ENCODE measurements at regions not wholly inside any gene's neighbourhood (a gene's known extent, or its start where the extent isn't known, plus 50 kb on each side); places are given as distances from the start of the nearest gene placed in this dataset.

DNA sequence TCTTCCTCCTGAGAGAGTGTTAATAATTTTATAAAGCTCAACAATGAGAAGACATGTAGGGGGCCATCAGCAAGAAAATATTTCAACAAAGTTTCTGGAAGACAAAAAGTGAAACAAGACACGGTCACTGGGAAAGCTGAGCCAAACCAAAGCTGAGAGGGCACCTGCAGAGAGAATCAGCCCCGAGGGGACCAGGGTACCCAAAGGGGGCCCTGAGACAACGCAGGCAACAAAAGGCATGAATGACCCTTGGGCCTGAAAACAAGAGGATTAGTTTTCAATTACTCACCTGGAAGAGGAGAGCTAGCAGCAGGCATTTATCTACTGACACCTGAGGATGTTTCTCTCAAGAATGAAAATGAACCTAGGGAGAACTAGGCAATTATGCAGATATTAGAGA, 461.2 kb upstream of the MGMT start:
- Histone ChIP-seq H3K27me3 (no peaks in the 10 kb centered on the region), H3K4me3 (no peak overlapping the region), H3K4me1 (no peaks in the 10 kb centered on the region), H3K27ac (no peak overlapping the region), H3K9me3 (peaks cover 0 to 5% (median 1%) of the 10 kb centered on the region in 4 donors), H3K36me3 (no peaks in the 10 kb centered on the region)
- intact Hi-C loops (cut with DNase I): no loop called here
- TF ChIP-seq POLR2AphosphoS5 (IDR thresholded peaks at IDR 0.05) (no peak), EP300 (IDR thresholded peaks at IDR 0.05) (no peak), POLR2A (IDR thresholded peaks at IDR 0.05) (no peak)
- TF ChIP-seq, protein P1, sequence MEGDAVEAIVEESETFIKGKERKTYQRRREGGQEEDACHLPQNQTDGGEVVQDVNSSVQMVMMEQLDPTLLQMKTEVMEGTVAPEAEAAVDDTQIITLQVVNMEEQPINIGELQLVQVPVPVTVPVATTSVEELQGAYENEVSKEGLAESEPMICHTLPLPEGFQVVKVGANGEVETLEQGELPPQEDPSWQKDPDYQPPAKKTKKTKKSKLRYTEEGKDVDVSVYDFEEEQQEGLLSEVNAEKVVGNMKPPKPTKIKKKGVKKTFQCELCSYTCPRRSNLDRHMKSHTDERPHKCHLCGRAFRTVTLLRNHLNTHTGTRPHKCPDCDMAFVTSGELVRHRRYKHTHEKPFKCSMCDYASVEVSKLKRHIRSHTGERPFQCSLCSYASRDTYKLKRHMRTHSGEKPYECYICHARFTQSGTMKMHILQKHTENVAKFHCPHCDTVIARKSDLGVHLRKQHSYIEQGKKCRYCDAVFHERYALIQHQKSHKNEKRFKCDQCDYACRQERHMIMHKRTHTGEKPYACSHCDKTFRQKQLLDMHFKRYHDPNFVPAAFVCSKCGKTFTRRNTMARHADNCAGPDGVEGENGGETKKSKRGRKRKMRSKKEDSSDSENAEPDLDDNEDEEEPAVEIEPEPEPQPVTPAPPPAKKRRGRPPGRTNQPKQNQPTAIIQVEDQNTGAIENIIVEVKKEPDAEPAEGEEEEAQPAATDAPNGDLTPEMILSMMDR (IDR thresholded peaks at IDR 0.05): no peak
- no peak for DNase-seq
- WGBS, 2 donors: 70 to 74% methylated on average over 3 of the region's 3 CpGs

DNA sequence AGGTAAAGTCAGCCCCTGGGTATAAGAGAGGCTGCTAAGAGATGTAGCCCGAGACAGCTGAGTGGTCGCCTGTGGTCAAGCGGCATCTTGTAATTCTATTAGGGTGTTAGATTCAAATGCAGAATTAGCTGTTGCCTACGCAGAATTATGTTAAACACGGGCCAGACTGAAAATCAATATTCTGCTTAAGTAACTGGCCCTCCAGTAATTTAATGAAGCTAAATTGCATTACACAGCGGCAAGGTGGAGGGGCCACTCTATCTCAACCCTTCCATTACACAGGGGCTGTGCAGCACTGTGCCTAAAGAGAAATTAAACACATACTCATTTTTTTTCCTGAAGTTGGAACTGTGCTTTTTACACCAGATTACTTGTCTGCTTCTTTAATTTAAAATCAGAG, 448.5 kb upstream of the MGMT start:
- Histone ChIP-seq H3K27me3 (peaks cover 0 to 13% (median 0%) of the 10 kb centered on the region in 3 donors), H3K4me3 (no peak overlapping the region), H3K4me1 (no peaks in the 10 kb centered on the region), H3K27ac (no peak overlapping the region), H3K36me3 (no peaks in the 10 kb centered on the region), H3K9me3 (no peaks in the 10 kb centered on the region)
- 89 to 92% methylated on average over 6 of the region's 6 CpGs for WGBS, 2 donors
- TF ChIP-seq POLR2AphosphoS5 (IDR thresholded peaks at IDR 0.05) (no peak), EP300 (IDR thresholded peaks at IDR 0.05) (no peak), POLR2A (IDR thresholded peaks at IDR 0.05) (no peak)
- TF ChIP-seq, protein P1 (IDR thresholded peaks at IDR 0.05): no peak
- no peak for DNase-seq
- intact Hi-C loops (cut with DNase I): no loop called here

DNA sequence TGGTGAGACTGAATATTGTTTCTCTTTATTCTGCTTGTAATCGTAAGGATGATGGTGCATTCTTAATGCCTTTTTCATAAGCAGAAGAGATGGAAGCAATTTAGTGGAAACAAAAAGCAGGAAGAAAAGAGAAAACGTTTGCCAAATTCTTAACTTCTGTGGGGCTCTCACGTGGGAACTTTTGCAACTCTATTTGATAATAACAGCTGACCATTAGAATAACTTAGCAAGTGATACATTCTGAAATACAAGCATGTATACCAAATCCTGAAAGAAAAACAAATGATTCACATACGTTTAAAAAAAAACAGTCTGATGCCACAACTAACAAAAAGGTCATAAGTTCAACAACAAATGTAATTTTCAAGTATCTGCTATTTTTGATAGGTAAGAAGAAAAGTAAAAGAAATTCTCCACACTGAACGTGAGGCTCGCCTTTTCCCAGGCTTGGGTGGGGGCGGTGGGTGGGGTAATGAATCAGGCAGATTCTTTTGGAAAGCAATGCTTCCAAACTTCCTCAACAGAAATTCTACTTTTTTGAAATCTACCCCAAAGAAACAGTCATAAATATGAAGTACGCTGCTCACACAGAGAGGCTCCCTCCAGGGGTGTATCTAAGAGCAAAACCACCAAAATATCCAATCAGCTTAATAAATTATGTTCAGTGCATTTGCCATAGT, 446.2 kb upstream of the MGMT start:
- peaks cover 0 to 22% (median 0%) of the 10 kb centered on the region in 3 donors for H3K27me3 ChIP-seq
- TF ChIP-seq EP300 (IDR thresholded peaks at IDR 0.05) (no peak), POLR2AphosphoS5 (IDR thresholded peaks at IDR 0.05) (no peak), POLR2A (IDR thresholded peaks at IDR 0.05) (no peak)
- TF ChIP-seq, protein P1 (IDR thresholded peaks at IDR 0.05): no peak
- H3K36me3 ChIP-seq: no peaks in the 10 kb centered on the region
- no peaks in the 10 kb centered on the region for H3K9me3 ChIP-seq
- intact Hi-C loops (cut with DNase I): no loop called here
- no peak overlapping the region for H3K4me3 ChIP-seq
- peak overlapping the region in 3 of 4 donors; percentile 9 to 57 (median 44) for H3K27ac ChIP-seq
- H3K4me1 ChIP-seq: no peaks in the 10 kb centered on the region
- WGBS, 2 donors: 63 to 72% methylated on average over 8 of the region's 8 CpGs
- no peak for DNase-seq

DNA sequence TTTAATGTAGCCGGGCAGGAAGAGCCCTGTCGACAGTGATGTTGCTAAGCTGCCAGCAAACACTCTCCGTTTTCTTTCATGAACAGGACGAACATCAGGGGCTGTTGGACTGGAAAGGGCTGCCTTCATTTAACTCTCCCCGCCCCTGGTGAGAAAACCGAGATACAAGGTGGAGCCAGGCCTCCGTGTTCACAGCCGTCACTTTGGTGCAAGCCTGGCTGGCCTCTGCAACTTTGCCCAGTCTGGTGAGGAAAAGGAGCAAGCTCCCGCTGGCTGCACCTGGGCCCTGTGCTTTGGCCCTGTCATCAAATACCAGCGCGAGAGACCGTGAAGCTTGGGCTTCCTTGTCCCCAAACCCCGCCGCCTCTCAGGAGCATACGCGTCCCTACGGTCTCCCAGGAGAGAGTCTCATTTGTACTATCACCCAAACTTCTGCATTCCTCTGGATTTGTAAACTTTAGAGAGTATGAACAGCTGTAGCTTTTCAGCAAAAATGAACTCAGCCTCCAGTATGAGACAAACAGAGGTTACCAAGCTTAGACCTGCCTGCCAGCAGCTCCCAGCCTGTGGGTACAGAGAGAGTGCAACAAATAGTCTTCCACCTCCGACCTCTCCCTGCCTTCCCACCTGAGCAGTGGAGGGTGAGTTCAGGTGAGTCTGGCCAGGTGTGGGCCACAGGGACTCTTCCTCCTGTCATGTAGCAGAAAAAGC, 445.3 kb upstream of the MGMT start:
- intact Hi-C loops (cut with DNase I): no loop called here
- DNase-seq: no peak
- H3K27ac ChIP-seq: peak overlapping the region; percentile 35 to 57 (median 44)
- H3K27me3 ChIP-seq: peaks cover 0 to 27% (median 0%) of the 10 kb centered on the region in 3 donors
- no peaks in the 10 kb centered on the region for H3K4me1 ChIP-seq
- H3K36me3 ChIP-seq: no peaks in the 10 kb centered on the region
- WGBS, 2 donors: 53 to 60% methylated on average over 18 of the region's 18 CpGs
- H3K4me3 ChIP-seq: no peak overlapping the region
- no peaks in the 10 kb centered on the region for H3K9me3 ChIP-seq
- no peak for TF ChIP-seq EP300 (IDR thresholded peaks at IDR 0.05)
- TF ChIP-seq, protein P1 (IDR thresholded peaks at IDR 0.05): no peak
- TF ChIP-seq POLR2AphosphoS5 (IDR thresholded peaks at IDR 0.05): no peak
- no peak for TF ChIP-seq POLR2A (IDR thresholded peaks at IDR 0.05)

Data from sigmoid colon (tissue), 6 donors.